HG03039 (cell line): ENCODE measurements at regions not wholly inside any gene's neighbourhood (a gene's known extent, or its start where the extent isn't known, plus 50 kb on each side); places are given as distances from the start of the nearest gene placed in this dataset.
"Not testable (repeated sequence)": the region's sequence is repeated elsewhere in the genome, so short reads cannot be mapped to it uniquely, and the experiment has no call there.

ENCODE experiments used
- ATAC-seq: cut with Tn5 transposase; IDR thresholded peaks from one replicate; pipeline ENCODE4 v1.9.1; 2021; ENCODE audit warnings: mild to moderate bottlenecking, moderate library complexity; ENCODE audit not compliant: unreplicated experiment

DNA sequence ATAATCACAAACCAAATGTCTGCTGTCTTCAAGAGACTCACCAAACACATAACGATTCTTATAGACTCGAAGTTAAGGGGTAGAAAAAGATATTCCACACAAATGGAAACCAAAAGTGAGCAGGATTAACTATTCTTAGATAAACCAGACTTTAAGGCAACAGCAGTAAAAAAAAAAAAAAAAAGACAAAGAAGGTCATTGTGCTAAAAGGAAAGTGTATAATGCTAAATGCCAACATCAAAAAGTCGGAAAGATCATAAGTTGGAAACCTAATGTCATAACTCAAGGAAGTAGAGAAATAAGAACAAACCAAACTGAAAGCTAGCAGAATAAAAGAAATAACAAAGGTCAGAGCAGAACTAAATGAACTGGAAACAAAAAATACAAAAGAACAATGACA lies 714.6 kb downstream of the SEMA5A start:
- ATAC-seq, result no peak

DNA sequence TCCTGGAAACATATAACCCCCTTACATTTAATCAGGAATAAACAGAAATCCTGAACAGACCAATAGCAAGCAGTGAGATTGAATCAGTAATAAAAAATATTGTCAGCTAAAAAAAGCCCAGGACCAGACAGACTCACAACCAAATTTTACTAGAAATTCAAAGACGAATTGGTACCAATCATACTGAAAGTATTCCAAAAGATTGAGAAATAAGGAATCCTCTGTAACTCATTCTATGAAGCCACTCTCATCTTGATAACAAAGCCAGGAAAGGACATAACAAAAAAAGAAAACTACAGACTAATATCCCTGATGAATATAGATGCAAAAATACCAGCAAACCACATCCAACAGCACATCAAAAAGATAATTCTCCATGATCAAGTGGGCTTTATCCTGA lies 714.0 kb downstream of the SEMA5A start:
- ATAC-seq, result no peak

DNA sequence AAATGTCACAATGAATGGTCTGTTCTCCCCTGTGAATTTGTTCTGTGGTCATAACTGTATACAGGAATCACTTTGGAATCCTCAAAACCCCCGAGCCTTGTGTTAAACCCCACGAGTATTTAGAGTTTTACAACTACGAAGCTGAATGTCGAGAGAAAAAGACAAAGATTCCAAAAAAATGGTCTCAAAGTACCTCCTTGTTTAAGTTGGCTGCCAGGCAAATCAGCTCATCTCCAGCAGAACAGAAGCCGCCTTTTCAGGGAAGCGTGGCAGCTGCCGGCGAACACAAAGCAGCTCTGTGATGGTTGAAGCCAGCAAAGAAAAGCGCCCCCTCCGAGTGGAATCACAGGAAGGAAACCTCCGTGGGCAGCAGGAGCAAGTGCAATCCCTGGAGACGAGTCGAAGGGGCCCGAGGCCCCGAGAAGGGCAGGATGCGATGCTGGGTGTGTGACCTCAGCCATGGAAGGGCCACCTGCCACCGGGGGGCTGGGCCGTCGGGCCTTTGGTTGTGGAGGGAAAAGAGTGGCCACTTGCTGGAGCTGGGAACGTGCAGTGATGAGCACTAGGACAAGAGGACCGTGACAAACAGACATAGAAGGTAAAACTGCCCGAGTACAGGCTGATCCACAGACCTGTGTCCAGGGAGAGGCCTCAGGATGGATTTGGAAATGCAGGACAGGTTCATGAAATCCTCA lies 706.4 kb downstream of the SEMA5A start:
- ATAC-seq, result no peak

DNA sequence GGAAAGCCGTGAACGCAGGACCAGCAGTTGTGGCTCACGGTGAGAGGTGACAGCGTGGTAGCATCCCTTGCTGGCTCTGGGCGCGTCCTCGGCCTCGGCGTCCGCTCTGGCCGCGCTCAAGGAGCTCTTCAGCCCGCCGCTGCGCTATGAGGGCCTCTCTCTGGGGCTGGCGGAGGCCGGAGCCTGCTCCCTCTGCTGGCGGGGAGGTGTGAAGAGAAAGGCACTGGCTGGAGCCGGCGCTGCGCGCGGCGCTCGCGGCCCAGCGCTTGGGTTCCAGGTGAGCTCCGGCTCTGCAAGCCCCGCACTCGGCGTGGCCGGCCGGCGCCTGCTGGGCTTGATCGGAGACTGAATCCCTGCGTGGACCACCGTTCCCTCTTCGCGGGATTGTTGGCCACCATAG lies 705.6 kb downstream of the SEMA5A start:
- ATAC-seq, result no peak

DNA sequence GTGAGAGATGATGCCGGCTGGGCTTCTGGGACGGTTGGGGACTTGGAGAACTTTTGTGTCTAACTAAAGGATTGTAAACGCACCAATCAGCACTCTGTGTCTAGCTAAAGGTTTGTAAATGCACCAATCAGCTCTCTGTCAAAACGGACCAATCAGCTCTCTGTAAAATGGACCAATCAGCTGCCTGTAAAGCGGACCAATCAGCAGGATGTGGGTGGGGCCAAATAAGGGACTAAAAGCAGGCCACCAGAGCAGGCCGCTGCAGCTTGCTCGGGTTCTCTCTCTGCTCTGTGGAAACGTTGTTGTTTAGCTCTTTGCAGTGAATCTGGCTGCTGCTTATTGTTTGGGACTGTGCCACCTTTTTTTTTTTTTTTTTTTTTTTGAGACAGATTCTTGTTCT lies 705.1 kb downstream of the SEMA5A start:
- ATAC-seq, result not testable (repeated sequence)

DNA sequence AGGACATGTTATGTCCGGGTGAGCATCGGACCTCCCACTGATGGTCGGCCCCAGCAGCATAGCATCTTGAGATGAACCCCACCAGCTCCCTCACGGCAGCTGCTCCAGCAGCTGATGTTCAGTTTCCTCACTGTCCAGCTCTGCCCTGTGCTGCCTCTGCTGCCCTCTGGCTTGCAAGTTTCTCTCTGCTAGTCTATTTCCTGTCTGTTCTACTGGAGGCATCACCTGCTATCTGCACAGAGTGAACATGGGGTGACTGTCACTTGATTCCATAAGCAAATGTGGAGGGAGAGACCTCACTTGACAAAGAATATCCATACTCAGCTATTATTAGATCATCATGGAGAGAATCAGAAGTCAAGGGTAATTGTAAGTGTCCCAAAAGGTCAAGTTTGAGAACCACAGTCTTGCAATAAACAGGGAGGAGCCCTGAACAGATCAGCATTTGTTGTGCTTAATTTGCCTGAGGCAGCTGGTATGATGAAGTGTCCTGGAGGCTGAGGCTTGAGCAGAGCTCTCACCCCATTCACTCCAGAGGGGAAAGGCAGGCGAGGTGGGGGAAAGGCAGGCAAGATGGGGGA lies 702.8 kb downstream of the SEMA5A start:
- ATAC-seq, result no peak

DNA sequence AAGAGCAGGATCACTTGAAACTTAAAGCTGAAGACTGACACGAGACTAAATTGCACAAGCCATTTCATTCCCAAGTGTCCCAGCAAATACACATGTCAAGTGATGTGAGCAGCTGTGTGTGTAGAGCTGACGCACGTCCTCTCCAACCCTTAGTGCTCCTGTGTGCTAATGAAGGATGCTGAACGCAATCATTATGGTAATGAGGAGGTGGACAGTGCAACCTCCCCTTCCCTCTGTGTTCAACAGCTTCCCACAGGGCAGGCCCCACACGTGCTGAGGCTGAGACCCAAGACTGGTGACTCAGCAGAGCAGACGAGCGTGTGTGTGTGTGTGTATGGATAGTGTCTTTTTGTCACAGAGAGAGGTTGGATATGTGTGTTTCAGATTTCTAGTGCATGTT lies 702.1 kb downstream of the SEMA5A start:
- ATAC-seq, result no peak

DNA sequence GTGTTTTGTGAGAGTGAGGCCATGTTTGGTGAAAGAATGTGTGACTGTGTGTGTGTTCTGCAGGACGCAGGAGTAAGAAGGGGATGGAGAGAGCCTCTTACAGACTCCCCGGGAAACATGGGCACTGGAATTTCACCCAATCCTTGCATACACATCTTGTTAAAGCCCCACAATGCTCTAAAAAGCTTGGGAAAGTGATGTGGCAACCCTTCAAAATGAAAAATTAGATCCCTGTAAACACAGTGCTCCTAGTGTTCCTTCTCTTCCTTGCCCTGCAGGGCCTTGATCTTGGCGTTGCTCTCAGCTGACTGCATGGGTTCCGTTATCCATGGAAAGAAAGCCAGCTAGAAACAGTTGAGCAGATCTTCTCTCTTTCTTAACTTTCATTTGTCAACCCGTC lies 701.7 kb downstream of the SEMA5A start:
- ATAC-seq, result no peak

DNA sequence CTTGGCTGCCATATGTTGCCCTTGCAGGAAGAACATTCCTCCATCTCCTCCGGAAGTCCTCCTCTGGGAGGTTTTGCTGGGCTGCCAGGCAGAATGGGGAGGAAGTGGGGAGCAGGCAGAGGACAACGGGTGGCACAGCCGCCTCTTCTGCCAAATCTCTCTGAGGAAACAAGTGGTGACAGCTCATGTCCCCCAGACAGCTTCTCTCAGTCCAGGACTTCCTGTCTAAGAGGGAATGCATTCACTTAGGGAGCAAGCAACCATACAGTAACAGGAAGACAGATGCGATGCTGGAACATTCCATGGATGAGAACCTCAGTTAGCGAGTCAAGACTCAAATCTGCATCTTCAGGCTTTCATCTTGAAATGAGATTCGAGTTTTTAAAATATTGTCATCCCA lies 701.0 kb downstream of the SEMA5A start:
- no peak for ATAC-seq

DNA sequence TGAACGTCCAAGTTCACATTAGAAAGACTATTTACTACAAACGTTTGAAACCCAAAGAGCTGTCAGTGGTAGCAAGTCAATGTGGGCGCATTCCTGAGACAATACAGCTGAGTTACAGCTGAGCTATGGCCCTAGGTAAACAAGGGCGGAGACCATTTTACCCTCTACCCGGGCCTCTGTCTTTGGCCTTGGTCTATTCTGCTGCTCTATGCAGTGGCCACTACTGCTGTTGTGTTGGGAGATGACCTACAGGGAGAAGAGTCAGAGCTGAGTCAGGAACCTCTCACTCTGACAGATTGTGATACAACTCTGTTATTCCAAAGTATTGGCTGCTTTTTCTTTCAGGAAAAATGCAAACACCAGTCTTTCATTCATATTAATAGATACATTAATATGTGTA lies 700.6 kb downstream of the SEMA5A start:
- ATAC-seq, result no peak

DNA sequence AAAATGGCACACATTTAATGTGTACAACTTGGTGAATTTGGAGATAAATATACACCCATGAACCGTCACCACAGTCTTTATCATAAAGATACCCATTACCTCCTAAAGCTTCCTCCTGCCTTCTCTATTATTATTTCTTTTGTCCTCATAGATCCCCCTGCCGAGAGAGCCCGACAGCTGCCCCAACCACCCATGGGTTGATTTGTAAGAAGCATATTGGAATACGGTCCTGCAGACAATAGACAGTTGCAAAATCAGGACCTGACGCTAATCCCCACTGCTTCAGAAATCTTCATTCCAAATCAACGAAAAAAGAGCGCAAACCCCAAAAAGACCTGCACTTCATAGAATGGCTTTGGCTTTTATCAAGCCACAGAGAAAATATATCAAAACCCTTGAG lies 697.5 kb downstream of the SEMA5A start:
- no peak for ATAC-seq

DNA sequence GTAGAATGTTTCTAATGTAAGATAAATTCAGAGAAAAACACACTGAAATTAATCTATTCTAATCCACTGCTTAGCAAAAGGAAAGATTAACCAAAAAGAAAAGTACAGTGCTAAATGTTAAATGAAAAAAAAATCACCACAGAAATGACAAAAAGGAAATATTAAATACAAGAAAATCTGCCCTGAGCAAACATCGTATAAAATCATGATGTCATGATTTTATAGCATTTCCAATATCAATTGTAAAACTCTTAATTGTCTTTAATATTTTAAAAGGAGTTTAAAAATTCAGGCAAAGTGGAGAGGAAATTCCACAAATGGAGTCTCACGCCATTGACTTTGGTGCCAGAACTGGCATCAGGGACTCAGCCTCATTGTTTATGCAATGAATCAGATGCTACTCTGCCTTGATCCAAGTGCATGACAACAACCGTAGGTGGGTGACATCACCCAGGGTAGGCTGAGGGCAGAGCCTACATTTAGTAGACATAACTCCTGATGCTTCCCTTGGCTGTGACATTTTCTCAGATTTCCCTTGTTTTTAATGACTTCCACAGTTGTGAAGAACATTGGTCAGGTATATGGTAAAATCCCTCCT lies 696.8 kb downstream of the SEMA5A start:
- no peak for ATAC-seq

DNA sequence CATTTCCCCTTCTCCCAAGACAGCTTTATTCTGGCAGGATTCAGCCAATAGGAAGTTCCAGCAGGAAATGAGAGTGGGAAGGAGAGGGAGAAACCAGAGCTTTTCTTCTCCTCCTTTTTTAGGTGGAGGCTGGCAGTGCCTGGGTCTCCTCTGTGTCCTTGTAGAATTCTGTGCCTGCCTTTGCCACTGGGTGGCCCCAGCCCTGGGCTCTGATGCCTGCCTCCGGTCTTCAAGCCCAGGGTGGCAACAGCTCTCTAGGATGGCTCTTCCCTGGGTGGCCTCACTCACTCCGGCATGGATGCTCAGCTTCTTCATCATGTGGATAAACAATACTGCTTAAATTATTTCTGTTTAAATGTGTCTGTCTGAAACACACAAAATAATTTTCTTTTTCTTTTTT lies 694.8 kb downstream of the SEMA5A start:
- no peak for ATAC-seq

DNA sequence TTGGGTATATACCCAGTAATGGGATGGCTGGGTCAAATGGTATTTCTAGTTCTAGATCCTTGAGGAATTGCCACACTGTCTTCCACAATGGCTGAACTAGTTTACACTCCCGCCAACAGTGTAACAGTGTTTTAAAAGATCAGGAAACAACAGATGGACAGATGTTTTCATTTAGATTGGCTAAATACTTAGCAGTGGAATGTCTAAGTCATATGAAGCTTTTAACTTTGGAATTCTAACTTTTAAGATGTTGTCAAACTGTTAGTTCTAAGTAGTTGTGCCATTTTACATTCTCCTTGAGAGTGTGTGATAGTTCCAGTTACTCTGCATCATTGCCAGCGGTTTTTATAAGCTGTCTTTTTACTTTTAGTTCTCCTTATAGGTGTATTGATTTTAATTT lies 688.8 kb downstream of the SEMA5A start:
- ATAC-seq, result no peak

DNA sequence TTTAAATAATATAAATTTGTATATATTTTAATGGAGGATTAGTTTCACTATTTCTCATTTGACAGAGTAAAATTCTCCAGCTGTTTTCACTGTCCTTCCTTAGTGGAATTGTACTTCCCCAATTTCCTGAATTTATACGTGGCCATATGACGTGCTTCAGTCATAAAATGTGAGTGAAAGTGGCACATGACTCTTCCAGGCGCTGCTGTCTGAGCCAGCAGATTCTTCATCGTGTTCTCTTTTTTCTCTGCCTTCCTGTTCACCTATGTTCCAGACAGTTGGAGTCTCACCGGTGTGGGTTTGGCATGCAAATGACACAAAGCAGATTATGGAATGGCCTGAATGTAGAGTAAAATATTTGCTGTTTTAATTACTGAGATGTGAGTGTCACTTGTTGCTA lies 684.1 kb downstream of the SEMA5A start:
- no peak for ATAC-seq

DNA sequence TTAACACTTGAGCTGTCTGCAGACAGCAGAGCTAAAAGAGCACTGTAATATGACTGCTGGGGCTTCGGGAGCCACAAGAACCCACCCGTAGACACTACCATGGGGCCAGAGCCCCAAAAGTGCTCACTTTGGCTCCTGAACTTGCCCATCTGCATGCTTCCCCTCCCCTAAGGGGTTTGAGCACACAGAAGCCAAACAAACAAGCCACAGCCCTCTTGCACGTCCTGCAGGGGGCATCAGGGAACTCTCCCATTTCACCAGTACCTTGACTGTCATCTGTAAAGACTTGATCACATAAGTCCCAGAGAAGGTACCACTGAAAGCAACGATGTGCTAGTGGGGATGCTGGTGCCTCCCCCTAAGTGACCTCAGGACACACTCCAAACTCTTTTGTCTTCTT lies 681.8 kb downstream of the SEMA5A start:
- no peak for ATAC-seq

DNA sequence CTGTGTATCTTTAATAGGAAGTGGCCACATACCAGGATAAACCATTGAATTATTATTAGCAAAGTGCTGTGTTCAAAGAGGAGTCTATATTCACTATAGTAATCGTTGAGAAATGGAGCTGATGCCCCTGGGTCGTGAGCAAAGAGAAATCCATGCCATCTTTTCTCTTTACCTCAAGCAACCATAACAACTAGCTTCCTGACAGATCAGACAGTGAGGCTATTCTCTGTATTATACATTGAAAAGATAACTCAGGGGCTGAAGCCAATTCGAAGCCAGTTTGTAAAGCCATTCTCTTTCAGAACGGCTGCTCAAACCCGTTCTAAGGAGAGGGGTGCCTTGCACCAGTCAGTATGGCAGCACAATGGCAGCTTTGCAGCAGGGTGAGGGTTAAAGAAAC lies 680.6 kb downstream of the SEMA5A start:
- no peak for ATAC-seq

DNA sequence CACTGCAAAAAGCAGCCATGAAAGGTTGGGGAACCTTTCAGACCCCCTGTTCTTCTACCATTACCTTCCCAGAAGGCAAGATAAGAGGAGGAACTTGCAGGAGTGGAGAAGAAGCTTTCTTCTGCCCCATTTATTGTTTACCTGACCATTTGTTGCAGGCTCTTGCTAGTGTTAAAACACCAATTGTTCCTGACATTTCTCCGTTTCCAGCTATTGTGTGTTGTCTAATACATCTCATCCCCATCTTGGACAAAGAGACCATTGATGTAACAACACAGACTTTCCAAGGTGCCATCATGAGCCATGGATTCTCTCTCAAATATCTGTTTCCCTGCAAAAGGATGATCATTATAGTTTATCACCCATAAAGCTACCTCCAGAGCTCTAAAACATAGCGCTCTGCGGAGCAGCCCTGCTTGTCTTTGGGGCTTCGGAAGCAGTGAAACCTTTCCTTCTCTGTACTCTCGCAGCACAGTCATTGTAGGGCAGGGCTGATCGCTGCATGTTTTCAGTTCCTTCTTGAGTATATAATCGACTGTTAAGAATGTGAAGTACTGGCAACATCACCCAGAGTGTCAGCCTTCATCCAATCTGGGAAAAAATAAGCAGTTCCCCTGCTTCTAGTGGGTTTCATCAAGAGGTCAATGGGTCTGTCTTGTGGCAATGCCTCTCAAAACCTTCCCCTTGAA lies 680.0 kb downstream of the SEMA5A start:
- ATAC-seq, result no peak

DNA sequence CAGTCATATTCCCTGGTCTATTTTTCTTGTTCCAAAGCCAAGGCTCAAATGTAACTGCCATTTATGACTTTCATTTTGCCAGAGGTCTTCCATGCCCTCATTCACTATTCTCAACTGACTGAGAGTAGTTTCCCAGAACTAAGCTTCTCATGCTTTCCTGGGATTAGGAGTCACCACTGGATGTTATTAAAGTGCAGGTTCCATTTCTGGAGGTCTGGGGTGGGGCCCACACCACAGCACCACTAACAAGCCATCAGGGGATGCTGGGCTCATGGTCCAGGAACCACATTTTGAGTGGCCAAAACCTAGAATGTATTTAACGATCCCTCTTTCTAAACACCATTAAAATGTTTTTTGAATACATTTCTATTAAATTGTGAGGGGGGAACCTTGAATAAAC lies 677.6 kb downstream of the SEMA5A start:
- ATAC-seq, result no peak

DNA sequence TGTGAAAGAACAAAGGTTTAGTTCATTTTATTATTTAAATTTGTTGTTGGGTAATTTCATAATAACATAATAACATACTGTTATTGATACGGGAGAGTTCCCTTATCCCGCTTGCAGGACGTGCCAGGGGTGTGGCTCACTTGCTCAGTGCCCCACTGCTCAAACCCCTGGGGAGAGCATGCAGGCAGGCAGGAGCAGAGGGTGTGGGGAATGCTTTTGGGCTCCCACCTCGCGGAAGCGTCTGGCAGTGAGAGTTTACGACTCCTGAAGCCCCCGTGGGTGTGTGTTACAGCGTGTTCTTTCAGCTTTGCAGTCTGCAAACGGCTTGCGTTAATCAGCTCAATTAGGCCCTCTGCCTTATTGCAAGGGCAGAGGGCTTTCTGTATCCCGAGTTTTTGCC lies 675.9 kb downstream of the SEMA5A start:
- no peak for ATAC-seq

DNA sequence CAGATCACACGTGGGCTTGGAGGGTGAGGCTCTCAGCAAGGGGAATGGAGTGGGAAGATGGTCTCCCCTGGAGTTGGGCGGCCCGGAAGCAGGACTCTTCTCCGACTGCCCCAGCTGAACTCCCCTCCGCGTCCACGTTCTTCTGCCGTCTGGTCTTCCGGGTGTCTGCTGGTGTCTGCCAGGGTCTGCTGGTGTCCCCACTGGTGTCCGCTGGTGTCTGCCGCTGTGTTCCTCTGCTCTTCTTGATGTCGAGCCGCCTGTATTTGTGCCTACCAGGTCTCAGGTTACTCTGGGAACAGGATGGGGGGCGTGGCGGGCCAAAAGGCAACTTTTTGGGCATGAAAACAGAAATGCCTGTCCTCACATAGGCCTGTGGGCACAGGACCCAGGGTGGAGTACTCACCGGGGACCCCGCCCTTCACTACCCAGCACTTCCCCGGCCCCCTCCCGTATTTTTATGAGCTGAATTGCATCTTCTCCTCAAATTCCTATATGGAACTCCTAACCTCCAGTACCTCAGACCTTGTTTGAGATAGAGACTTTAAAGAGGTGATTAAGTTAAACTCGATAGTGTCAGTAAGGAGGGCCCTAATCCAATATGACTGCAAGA lies 675.4 kb downstream of the SEMA5A start:
- ATAC-seq, result no peak

DNA sequence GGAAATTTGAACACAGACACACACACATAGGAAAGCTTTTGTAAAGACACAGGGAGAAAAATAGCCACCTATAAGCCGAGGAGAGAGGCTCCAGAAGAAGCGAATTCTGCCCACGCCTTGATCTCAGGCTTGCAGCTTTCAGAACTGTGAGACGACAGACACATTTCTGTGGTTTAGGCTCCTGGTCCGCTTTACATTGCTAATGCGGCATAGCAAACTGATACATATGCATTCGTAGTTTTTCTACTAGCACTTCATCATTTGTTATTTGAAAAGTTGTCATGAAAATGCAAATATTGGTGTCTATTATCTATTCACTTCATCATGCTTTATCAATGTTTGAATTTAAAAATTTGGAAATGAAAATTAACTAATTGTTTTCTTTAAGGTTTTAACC lies 674.9 kb downstream of the SEMA5A start:
- ATAC-seq, result no peak
